ENCODE measurements at regions not wholly inside any gene's neighbourhood (a gene's known extent, or its start where the extent isn't known, plus 50 kb on each side); places are given as distances from the start of the nearest gene placed in this dataset.

DNA sequence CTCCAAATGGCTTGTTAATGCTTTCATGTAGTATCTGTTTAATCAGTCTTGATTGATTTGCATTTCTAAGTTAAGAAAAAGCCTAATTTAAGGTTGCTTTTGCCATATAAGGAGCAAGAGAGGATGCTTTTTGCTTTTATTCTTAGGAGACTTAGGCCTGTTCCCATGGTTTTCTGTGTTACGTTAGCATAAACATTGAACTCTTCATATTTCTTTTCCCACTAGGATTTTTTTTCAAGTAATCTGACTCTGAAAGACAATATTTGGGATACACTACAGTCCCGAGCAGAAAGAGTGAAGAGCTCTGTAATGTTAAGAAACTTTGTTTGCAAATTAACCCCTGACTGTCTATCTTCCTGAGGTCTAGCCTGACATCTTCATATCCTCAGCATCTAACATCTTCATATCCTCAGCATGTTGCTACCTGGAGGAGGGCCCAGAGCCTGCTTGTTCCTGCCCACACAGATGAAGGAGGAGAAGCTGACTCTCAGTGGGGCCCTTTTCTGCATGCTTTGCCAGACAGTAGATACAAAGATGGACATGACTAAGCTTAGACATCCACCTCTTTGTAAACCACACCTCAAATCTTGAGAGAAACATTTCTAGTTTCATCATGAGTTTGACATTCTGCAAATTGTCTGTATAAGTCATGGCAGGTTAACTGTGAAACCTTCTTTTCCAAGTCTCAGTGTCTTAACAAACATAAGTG, 86.2 kb upstream of the COL6A5 start:
- CTCF ChIA-PET = interaction anchor here (0.8 kb wide), 1 partner anchor 15 kb away, joined by 5 read pairs; no protein-coding TSS in a partner anchor
- POLR2A ChIA-PET = no interaction called here

GRCh38 chr3:130260918-130261317, 84.6 kb upstream of the COL6A5 start:
- CTCF ChIA-PET = no interaction called here
- POLR2A ChIA-PET = no interaction called here

- POLR2A ChIA-PET = no interaction called here
These were observed 81.8 kb upstream of the COL6A5 start for GRCh38 chr3:130263708-130264107.

DNA sequence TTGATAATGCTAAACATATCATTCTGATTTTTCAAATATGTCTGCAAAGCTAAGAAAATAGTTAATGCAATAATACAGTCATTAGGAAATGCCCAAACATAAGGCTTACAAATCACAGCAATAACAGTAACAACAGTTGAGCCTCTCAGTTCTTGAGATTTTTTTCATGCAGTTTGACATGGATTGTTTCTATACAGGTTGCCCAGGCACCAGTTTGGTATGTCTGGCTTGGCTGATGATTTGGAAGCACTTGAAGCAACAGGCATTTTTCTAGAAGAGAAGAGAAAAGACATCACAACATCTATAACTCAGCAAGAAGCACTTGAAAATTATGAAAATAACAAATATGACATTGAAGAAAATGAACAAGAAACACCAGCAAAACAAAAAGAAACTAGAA, 78.7 kb upstream of the COL6A5 start:
- CTCF ChIA-PET = no interaction called here
- POLR2A ChIA-PET = no interaction called here

More at GRCh38 chr3:130263708-130264107, 81.8 kb upstream of the COL6A5 start:
- CTCF ChIA-PET = no interaction called here

DNA sequence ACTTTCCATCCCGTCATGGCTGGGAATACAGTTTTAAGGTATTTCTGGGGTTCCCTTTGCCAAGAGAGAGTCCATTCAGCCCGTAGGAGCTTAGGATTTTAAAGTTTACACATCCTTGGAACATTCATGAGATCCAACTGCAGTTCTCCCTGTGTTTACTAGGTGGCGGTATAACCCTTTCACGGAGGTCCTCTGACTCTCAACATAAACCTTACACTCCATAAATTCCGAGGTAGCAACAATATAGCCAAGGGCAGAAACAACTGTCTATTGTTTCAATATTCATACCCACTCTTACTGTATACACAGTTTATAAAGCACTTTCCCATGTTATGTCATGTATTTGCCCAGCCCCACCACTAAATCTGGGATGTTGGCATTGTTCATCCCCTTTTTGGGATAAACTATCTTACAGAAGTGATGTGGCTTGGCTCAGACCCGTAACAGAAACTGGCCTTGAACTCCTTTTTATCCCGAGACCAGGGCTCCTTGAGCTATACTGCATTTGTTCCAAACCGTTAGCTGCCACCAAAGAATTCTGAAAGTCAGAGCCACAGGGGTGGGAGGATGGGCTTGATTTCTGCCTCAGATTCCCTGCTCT, 69.2 kb upstream of the COL6A5 start:
- CTCF ChIA-PET = interaction anchor here (0.7 to 1.0 kb wide), 2 partner anchors 239 to 261 kb away, joined by 3 to 5 read pairs; no protein-coding TSS in a partner anchor
- POLR2A ChIA-PET = no interaction called here

- CTCF ChIA-PET = no interaction called here
- POLR2A ChIA-PET = no interaction called here
These were observed 56.8 kb upstream of the COL6A5 start for GRCh38 chr3:130288670-130289069.

DNA sequence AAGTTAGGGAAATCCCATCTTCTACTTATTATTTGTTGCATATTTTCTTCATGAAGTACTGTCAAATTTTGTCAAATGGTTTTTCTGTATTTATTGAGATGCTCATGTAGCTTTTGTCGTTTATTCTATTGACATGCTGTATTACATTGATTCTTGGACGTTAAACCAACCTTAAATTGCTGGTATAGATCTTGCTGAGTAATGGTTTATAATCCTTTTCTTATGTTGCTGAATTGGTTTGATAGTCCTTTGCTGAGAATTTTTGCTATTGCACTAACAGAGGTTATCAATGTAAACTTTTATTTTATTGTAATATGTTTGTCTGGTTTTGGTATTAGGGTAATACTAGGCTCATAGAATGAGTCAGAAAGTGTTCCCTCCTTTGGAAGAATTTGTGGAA, 54.3 kb upstream of the COL6A5 start:
- ChIA-PET POLR2A (no interaction called here), CTCF (no interaction called here)

DNA sequence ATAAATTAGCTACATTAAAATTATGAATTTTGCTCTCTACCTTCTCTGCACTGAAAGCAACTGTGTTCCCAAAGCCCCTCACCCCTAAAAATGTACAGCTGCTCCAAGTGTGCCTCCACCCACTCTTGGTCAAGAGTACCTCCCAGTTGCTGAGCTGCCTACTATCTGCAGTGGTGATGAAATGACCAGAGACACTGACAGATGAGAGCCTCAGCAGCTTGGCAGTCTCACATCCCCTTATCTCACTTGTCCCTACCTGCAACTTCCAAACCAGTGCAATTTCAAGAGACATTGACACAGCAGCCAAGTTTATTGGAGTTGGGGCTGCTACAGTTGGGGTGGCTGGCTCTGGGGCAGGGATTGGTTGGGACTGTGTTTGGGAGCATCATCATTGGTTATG, 52.2 kb upstream of the COL6A5 start:
- ChIA-PET POLR2A (no interaction called here), CTCF (no interaction called here)
